A549 (cell line): ENCODE measurements at regions not wholly inside any gene's neighbourhood (a gene's known extent, or its start where the extent isn't known, plus 50 kb on each side); places are given as distances from the start of the nearest gene placed in this dataset.

Source experiments
- ATAC-seq, 2 experiments: fragments of 200-7000 bp in 1 of 2; fragments of >200 bp in 1 of 2; cut with Nextera tagmentation in 1 of 2; cut with Tn5 transposase in 1 of 2; 3 replicates each; pipeline versions ENCODE4 v1.8.0 to v1.9.1; 2018 to 2020; ENCODE audit warnings: mild to moderate bottlenecking in 1 of 2, moderate library complexity in 1 of 2
- CTCF ChIA-PET: fragments of 300-600 bp; sonication (Branson Sonifier 250); formaldehyde crosslinking; extraction: SDS; loops from one replicate; lab custom pipeline; 2021; ENCODE audit warnings: antibody characterized with exemption, inconsistent platforms; lab: Yijun Ruan, JAX
- POLR2A ChIA-PET: fragments of 350-600 bp; formaldehyde crosslinking; extraction: SDS; loops from one replicate; lab custom pipeline; 2021; ENCODE audit warnings: antibody characterized with exemption, inconsistent platforms; lab: Yijun Ruan, JAX
- DNase-seq, 2 experiments: peaks; one replicate each; pipeline versions ENCODE4 v3.0.0 to v3.0.0-alpha.2; 2011 to 2016; ENCODE audit warnings: low read depth in 1 of 2, low spot score in 1 of 2
- FAIRE-seq: peaks from 2 replicates; lab custom pipeline; 2011; peaks lifted over from hg19 to GRCh38; lab: Jason Lieb, UNC
- H3K27ac ChIP-seq, 2 experiments: fragments of >200 bp; sonication (Bioruptor Twin); formaldehyde crosslinking; 3 replicates each; pipeline ENCODE4 v1.5.1; 2016 to 2017
- H3K4me1 ChIP-seq: fragments of >200 bp; sonication (Bioruptor Twin); formaldehyde crosslinking; 3 replicates; pipeline ENCODE4 v1.6.1; 2016
- H3K4me2 ChIP-seq: fragments of >200 bp; sonication (Bioruptor Twin); formaldehyde crosslinking; 3 replicates; pipeline ENCODE4 v1.6.1; 2016
- H3K4me3 ChIP-seq: fragments of >200 bp; sonication (Bioruptor Twin); formaldehyde crosslinking; 3 replicates; pipeline ENCODE4 v1.5.1; 2016
- H3K9me3 ChIP-seq: fragments of >200 bp; sonication (Bioruptor Twin); formaldehyde crosslinking; 3 replicates; pipeline ENCODE4 v1.6.1; 2016
- CBX2 ChIP-seq: fragments of 200-600 bp; sonication (generic); IDR thresholded peaks from 2 replicates; pipeline ENCODE4 v1.6.1; 2016; ENCODE audit warnings: low read depth, mild to moderate bottlenecking, borderline replicate concordance
- CEBPB ChIP-seq, 2 experiments: fragments of >200 bp in 1 of 2; sonication (Bioruptor Twin) in 1 of 2; formaldehyde crosslinking in 1 of 2; IDR thresholded peaks; 2 replicates each; pipeline ENCODE4 v1.6.1; 2012 to 2016
- CTCF ChIP-seq: fragments of >200 bp; sonication (Bioruptor Twin); formaldehyde crosslinking; IDR thresholded peaks from 3 replicates; pipeline ENCODE4 v1.5.1; 2016
- E2F6 ChIP-seq: IDR thresholded peaks from 2 replicates; pipeline ENCODE4 v1.6.1; 2012; ENCODE audit warnings: low read depth, borderline replicate concordance
- FOSL2 ChIP-seq, 2 experiments: fragments of 450-650 bp in 1 of 2; fragments of >200 bp in 1 of 2; sonication (Bioruptor Twin) in 1 of 2; formaldehyde crosslinking; IDR thresholded peaks; 2 replicates each; pipeline versions ENCODE4 v1.5.0 to v1.6.1; 2016 to 2020; ENCODE audit warnings: mild to moderate bottlenecking in 1 of 2, moderate library complexity in 1 of 2
- GATA3 ChIP-seq: IDR thresholded peaks from 2 replicates; pipeline ENCODE4 v1.6.1; 2012; ENCODE audit warnings: borderline replicate concordance
- HOXB5 ChIP-seq: fragments of 250-450 bp; sonication (Bioruptor Pico); IDR thresholded peaks from 2 replicates; pipeline ENCODE4 v1.5.0; 2020; ENCODE audit warnings: mild to moderate bottlenecking, moderate library complexity
- JUN ChIP-seq, 2 experiments: fragments of >200 bp; sonication (Bioruptor Twin); formaldehyde crosslinking; IDR thresholded peaks; 2 replicates in 1 of 2; 3 replicates in 1 of 2; pipeline ENCODE4 v1.6.1; 2016 to 2017
- KDM1A ChIP-seq: fragments of 200-600 bp; sonication (generic); IDR thresholded peaks from 2 replicates; pipeline ENCODE4 v1.6.1; 2016; ENCODE audit warnings: low read depth, mild to moderate bottlenecking
- MAX ChIP-seq: IDR thresholded peaks from 2 replicates; pipeline ENCODE4 v1.6.1; 2012
- NPAS2 ChIP-seq: fragments of 250-450 bp; sonication (Bioruptor Pico); IDR thresholded peaks from 2 replicates; pipeline ENCODE4 v1.8.0; 2022; ENCODE audit warnings: mild to moderate bottlenecking, moderate library complexity, borderline replicate concordance
- REST ChIP-seq: fragments of 200-600 bp; sonication (generic); IDR thresholded peaks from 2 replicates; pipeline ENCODE4 v1.6.1; 2016; ENCODE audit warnings: antibody characterized with exemption, mild to moderate bottlenecking, moderate library complexity
- RFX5 ChIP-seq: fragments of 450-650 bp; IDR thresholded peaks from 2 replicates; pipeline ENCODE4 v1.7.1; 2014; ENCODE audit warnings: antibody characterized with exemption, mild to moderate bottlenecking, moderate library complexity
- SMC3 ChIP-seq: fragments of >200 bp; sonication (Bioruptor Twin); formaldehyde crosslinking; IDR thresholded peaks from 3 replicates; pipeline ENCODE4 v1.6.1; 2018; ENCODE audit warnings: inconsistent platforms
- TP53 ChIP-seq: fragments of 250-450 bp; sonication (Bioruptor Pico); IDR thresholded peaks from 2 replicates; pipeline ENCODE4 v1.5.0; 2021; ENCODE audit warnings: mild to moderate bottlenecking, moderate library complexity
- ZC3H11A ChIP-seq: fragments of 450-650 bp; IDR thresholded peaks from 2 replicates; pipeline ENCODE4 v1.6.1; 2014; ENCODE audit warnings: antibody characterized with exemption, mild to moderate bottlenecking
- ZFP36 ChIP-seq: fragments of 450-650 bp; IDR thresholded peaks from 2 replicates; pipeline ENCODE4 v1.6.1; 2014; ENCODE audit warnings: borderline replicate concordance; ENCODE audit not compliant: partially characterized antibody
- WGBS: methylation state at CpG from one replicate; pipeline ENCODE4 v1.1.6; 2017; ENCODE audit errors: missing lambda C conversion rate; 5-methylcytosine and 5-hydroxymethylcytosine counted together

- CTCF ChIA-PET = interaction anchor here (0.6 kb wide), 1 partner anchor 203 kb away, joined by 3 read pairs; no protein-coding TSS in a partner anchor
These were observed 76.0 kb downstream of the PJA1 start for GRCh38 chrX:69089203-69089602.

More at GRCh38 chrX:69089203-69089602, 76.0 kb downstream of the PJA1 start:
- Histone ChIP-seq H3K4me1 (no peaks in the 10 kb centered on the region), H3K4me3 (no peak overlapping the region), H3K27ac (no peak overlapping the region), H3K4me2 (no peak overlapping the region), H3K9me3 (no peaks in the 10 kb centered on the region)
- WGBS = no CpG with 5 or more reads among the region's 3 CpGs
- TF ChIP-seq KDM1A (no peak), CTCF (no peak), CBX2 (no peak), ZFP36 (no peak), ZC3H11A (no peak), NPAS2 (CRISPR knock-in tag) (no peak), GATA3 (no peak), REST (no peak), FOSL2 (IDR thresholded peaks at IDR 0.05) (no peak), FOSL2 (CRISPR knock-in tag; IDR thresholded peaks at IDR 0.05) (no peak), SMC3 (no peak), E2F6 (no peak), HOXB5 (CRISPR knock-in tag) (no peak), TP53 (CRISPR knock-in tag) (no peak), RFX5 (no peak), CEBPB (IDR thresholded peaks at IDR 0.05) (no peak), JUN (IDR thresholded peaks at IDR 0.05) (no peak), MAX (no peak)
- no peak for FAIRE-seq
- POLR2A ChIA-PET = no interaction called here
- DNase-seq = no peak
- no peak for ATAC-seq
